Tibial nerve (tissue), 4 donors: ENCODE measurements at regions not wholly inside any gene's neighbourhood (a gene's known extent, or its start where the extent isn't known, plus 50 kb on each side); places are given as distances from the start of the nearest gene placed in this dataset.

Source experiments
- DNase-seq, 2 donors: peaks; one replicate each; pipeline ENCODE4 v3.0.0-alpha.2; 2019; ENCODE audit warnings: low spot score in 2 of 2
- H3K27ac ChIP-seq, 4 donors: fragments of 200-600 bp; sonication (generic) in 3 of 4; one replicate each; pipeline ENCODE4 v1.5.1; 2017 to 2019; ENCODE audit warnings: mild to moderate bottlenecking in 1 of 4
- H3K27me3 ChIP-seq, 2 donors: fragments of 200-600 bp; sonication (generic) in 1 of 2; one replicate each; pipeline versions ENCODE4 v1.5.1 to v1.6.0; 2017 to 2019
- H3K36me3 ChIP-seq, 3 donors: fragments of 200-600 bp; sonication (generic); one replicate each; pipeline ENCODE4 v1.5.1; 2018 to 2019
- H3K4me1 ChIP-seq, 4 donors: fragments of 200-600 bp; sonication (generic) in 3 of 4; one replicate each; pipeline ENCODE4 v1.5.1; 2017 to 2019
- H3K4me3 ChIP-seq, 4 donors: fragments of 200-600 bp; sonication (generic) in 3 of 4; one replicate each; pipeline ENCODE4 v1.5.1; 2017 to 2019; ENCODE audit warnings: mild to moderate bottlenecking in 1 of 4, moderate library complexity in 1 of 4
- H3K9me3 ChIP-seq, 4 donors: fragments of 200-600 bp; sonication (generic) in 3 of 4; one replicate each; pipeline ENCODE4 v1.5.1; 2017 to 2019
- EP300 ChIP-seq, 2 donors: sonication (generic); formaldehyde crosslinking; IDR thresholded peaks; one replicate each; pipeline ENCODE4 v1.6.1; 2017; ENCODE audit warnings: antibody characterized with exemption in 2 of 2, mild to moderate bottlenecking in 1 of 2
- POLR2A ChIP-seq, 2 donors: fragments of 450-650 bp; IDR thresholded peaks; one replicate each; pipeline ENCODE4 v1.6.1; 2017; ENCODE audit warnings: antibody characterized with exemption in 2 of 2, mild to moderate bottlenecking in 2 of 2, moderate library complexity in 2 of 2
- WGBS, 2 donors: methylation state at CpG; one replicate each; pipeline ENCODE4 v1.1.5; 2018; 5-methylcytosine and 5-hydroxymethylcytosine counted together
- TF ChIP-seq, protein P1 (sequence below), 5 experiments: fragments of 200-600 bp in 3 of 5; fragments of 450-650 bp in 2 of 5; sonication (generic) in 3 of 5; IDR thresholded peaks; one replicate each; pipeline ENCODE4 v1.5.1; 2016 to 2019; ENCODE audit warnings: antibody characterized with exemption in 5 of 5, mild to moderate bottlenecking in 3 of 5, moderate library complexity in 2 of 5

DNA sequence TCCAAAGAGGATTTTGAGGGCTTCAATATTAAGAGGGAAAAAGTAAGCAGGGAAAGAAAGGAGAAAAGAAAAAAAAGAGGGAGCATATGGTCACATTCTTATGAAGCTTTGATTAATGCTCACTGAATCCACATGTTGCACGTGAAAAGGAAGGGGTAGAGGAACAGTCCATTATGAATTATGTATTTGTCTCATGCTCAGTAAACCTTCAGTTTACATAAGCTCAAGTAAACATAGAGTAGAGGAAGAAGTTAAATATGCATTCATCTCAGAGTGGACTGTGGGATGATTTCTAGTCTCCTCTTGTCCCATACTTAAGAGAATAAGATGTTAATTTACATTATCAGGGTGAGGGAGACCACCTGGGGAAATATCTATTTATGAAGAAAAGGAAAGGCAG, 334.5 kb downstream of the IPO8 start:
- WGBS, 2 donors: 36 to 41% methylated on average over 1 of the region's 1 CpG
- DNase-seq: no peak
- no peaks in the 10 kb centered on the region for H3K9me3 ChIP-seq
- H3K4me3 ChIP-seq: no peak overlapping the region
- H3K27ac ChIP-seq: no peak overlapping the region
- H3K36me3 ChIP-seq: no peaks in the 10 kb centered on the region
- H3K27me3 ChIP-seq: no peaks in the 10 kb centered on the region
- H3K4me1 ChIP-seq: no peaks in the 10 kb centered on the region
- TF ChIP-seq, protein P1, sequence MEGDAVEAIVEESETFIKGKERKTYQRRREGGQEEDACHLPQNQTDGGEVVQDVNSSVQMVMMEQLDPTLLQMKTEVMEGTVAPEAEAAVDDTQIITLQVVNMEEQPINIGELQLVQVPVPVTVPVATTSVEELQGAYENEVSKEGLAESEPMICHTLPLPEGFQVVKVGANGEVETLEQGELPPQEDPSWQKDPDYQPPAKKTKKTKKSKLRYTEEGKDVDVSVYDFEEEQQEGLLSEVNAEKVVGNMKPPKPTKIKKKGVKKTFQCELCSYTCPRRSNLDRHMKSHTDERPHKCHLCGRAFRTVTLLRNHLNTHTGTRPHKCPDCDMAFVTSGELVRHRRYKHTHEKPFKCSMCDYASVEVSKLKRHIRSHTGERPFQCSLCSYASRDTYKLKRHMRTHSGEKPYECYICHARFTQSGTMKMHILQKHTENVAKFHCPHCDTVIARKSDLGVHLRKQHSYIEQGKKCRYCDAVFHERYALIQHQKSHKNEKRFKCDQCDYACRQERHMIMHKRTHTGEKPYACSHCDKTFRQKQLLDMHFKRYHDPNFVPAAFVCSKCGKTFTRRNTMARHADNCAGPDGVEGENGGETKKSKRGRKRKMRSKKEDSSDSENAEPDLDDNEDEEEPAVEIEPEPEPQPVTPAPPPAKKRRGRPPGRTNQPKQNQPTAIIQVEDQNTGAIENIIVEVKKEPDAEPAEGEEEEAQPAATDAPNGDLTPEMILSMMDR (IDR thresholded peaks at IDR 0.05): no peak
- no peak for TF ChIP-seq POLR2A (IDR thresholded peaks at IDR 0.05)
- TF ChIP-seq EP300 (IDR thresholded peaks at IDR 0.05): no peak

DNA sequence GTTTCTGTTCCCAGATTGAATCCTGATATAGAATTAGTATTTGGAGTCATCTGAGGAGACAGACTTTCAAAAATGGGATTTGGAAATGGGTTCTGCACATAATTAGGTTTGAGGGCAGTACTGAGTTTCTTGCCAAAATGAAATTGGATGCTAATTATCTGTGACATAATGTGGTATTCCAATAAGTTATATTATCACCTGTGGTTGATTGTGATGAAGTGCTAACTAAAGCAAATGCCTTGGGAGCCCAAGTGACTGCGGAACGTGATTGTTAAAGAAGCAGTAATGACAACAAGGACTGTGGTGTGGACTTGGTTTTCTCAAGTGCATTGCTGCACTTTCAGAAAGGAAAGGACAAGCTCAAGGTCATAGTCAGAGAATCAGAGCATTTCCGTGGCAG, 337.0 kb downstream of the IPO8 start:
- Histone ChIP-seq H3K9me3 (no peaks in the 10 kb centered on the region), H3K4me3 (no peak overlapping the region), H3K36me3 (no peaks in the 10 kb centered on the region), H3K27ac (no peak overlapping the region), H3K4me1 (no peaks in the 10 kb centered on the region), H3K27me3 (no peaks in the 10 kb centered on the region)
- DNase-seq: no peak
- WGBS, 2 donors: 93 to 94% methylated on average over 3 of the region's 3 CpGs
- TF ChIP-seq POLR2A (IDR thresholded peaks at IDR 0.05) (no peak), EP300 (IDR thresholded peaks at IDR 0.05) (no peak)
- TF ChIP-seq, protein P1 (IDR thresholded peaks at IDR 0.05): no peak

DNA sequence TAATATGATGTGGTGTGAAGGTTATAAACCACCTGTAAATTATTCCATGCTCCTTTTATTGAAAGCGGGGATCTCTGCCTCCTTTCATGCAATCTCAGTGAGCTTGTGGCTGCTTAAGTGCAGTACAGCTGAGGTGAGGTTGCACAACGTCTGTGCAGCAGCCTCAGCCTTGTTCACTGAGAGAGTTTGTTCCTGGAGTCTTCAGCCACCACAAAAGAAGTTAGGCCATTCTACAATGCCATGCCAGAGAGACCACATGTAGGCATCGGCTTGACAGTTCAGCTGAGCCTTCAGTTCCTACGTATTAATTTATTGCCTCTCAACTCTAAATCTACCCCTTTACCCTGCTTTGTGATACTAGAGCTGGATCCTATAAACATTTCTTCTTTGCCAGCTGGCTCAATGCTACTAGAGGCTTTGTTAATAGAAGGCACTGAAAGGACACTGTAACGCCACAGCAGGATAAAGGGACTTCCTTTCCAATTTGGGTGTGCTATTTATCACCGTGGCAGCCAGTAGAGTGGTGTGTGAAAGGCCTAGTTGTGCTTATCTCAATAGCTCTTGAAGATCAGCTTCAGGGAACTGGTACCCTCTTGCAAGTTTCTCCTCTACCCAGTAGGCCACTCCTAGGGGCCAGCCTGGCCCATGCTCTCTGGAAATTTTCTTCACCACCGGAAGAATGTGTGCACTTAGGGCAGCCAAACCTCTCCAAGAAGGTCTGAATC, 337.7 kb downstream of the IPO8 start:
- TF ChIP-seq, protein P1 (IDR thresholded peaks at IDR 0.05): no peak
- TF ChIP-seq EP300 (IDR thresholded peaks at IDR 0.05): no peak
- TF ChIP-seq POLR2A (IDR thresholded peaks at IDR 0.05): no peak
- Histone ChIP-seq H3K4me1 (no peaks in the 10 kb centered on the region), H3K9me3 (no peaks in the 10 kb centered on the region), H3K27ac (no peak overlapping the region), H3K4me3 (no peak overlapping the region), H3K36me3 (no peaks in the 10 kb centered on the region), H3K27me3 (no peaks in the 10 kb centered on the region)
- 53 to 62% methylated on average over 7 of the region's 7 CpGs for WGBS, 2 donors
- DNase-seq: no peak

DNA sequence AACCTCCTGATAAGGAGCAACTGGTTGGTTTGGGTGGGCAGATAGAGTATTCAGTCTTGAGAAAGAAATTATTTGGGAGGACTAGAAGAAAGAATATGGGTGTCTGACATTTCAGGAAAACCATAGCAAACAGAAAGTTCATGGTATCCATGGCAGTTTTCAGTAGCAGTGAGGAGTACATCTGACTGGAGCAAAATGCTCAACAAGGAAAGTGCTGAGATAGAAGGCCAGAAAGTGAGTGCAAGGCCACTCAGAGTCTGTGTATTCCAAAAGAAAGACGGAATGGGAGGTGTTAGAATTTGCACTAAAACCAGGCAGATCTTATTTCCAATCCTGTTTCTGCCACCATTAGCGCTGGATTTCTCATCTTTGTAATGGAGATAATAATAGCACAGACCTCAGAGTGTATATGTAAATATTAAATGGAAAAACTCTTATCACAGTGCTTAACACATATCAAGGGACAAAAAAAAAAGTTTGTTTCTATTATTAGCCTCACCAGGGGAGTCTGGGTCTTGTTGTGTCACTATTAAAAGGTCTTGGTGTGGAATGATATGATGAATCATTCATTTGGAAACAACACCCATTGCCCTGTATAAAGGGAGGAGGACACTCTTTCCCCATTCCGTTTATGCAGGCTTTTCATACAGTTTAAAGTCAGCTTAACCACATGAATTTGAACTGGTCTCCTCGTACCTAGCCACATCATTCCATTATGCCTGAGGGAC, 349.8 kb downstream of the IPO8 start:
- Histone ChIP-seq H3K36me3 (no peaks in the 10 kb centered on the region), H3K9me3 (peaks cover 0 to 12% (median 0%) of the 10 kb centered on the region in 4 donors), H3K27me3 (no peaks in the 10 kb centered on the region), H3K27ac (no peak overlapping the region), H3K4me1 (no peaks in the 10 kb centered on the region), H3K4me3 (no peak overlapping the region)
- TF ChIP-seq POLR2A (IDR thresholded peaks at IDR 0.05): no peak
- TF ChIP-seq, protein P1 (IDR thresholded peaks at IDR 0.05): no peak
- no peak for TF ChIP-seq EP300 (IDR thresholded peaks at IDR 0.05)
- no peak for DNase-seq
- WGBS, 2 donors: 83% methylated on average over 4 of the region's 4 CpGs

DNA sequence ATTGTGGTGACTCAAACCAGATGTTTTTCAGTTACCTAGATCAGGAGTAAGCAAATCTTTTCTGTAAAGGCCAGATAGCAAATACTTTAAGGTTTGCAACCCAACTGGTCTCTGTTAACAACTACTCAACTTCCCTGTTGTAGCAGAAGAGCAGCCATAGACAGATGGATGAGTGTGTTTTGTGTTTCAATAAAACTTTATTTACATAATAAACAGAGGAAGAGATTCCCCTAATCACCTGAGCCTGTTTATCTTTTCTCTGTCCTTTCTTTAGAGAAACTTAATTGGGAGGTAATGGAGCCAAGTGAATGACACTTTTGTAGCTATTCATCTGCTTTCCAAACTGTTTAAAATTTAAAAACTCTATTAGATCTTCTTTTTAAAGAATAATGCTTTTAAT, 365.1 kb downstream of the IPO8 start:
- H3K36me3 ChIP-seq: no peaks in the 10 kb centered on the region
- DNase-seq: no peak
- no peaks in the 10 kb centered on the region for H3K4me1 ChIP-seq
- TF ChIP-seq, protein P1 (IDR thresholded peaks at IDR 0.05): no peak
- no peak for TF ChIP-seq POLR2A (IDR thresholded peaks at IDR 0.05)
- no peak for TF ChIP-seq EP300 (IDR thresholded peaks at IDR 0.05)
- H3K27me3 ChIP-seq: no peaks in the 10 kb centered on the region
- no peak overlapping the region for H3K4me3 ChIP-seq
- no peak overlapping the region for H3K27ac ChIP-seq
- H3K9me3 ChIP-seq: peaks cover 0 to 4% (median 0%) of the 10 kb centered on the region in 4 donors
